ENCODE measurements at regions not wholly inside any gene's neighbourhood (a gene's known extent, or its start where the extent isn't known, plus 50 kb on each side); places are given as distances from the start of the nearest gene placed in this dataset.

DNA sequence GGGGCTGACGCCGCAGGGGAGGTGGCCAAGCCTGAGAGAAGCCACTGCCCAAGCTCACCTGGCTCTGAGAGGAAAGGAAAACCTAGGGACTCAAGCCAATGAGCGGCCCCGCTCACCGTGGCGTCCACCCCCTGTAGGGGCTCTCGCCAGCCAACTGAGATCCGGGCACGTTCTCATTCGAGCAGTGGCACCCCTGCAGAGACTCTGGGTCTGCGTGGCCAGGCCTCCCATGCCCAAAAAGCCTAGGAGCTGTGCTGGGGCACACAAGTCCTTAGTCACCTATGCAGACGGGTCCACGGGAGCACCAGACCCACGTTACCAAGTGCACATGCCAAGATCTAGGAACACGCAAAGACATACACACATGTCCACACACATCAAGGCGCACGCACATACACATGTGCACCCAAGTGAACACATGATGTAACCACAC, 106.2 kb downstream of the NCOR2 start:
- DNase-seq (ENCODE audit: low read depth, low spot score) = no peak
- WGBS (ENCODE audit: insufficient coverage, insufficient replicate concordance, low lambda C conversion rate, missing lambda C conversion rate) = 98% methylated on average over 17 of the region's 17 CpGs
- peaks cover 16% of the 10 kb centered on the region for H3K79me2 ChIP-seq (ENCODE audit: control insufficient read depth, insufficient read depth, low read length)

DNA sequence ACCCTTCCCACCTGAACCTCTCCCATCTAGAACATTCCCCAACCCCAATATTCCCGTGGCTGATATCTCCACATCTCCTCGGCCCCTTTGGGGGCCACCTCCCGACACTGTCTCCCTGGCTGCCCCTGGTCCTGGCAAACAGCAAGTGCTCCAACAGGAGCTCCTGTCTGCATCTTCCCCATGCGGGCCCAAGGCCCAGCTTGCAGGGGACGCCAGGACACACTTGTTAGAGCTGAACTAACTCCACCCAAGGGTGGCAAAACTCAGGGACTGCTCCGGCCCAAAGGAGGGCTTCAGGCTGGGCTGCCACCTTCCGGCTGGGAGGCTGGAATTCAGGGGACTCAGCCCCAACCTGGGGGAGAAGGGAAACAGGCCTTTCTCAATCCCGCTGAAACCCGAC, 106.6 kb downstream of the NCOR2 start:
- no TSS peak for BruUV-seq (replicated peaks)
- no peaks in the 10 kb centered on the region for H4K20me1 ChIP-seq (ENCODE audit: control insufficient read depth, insufficient read depth)
- H2AFZ ChIP-seq (ENCODE audit: control insufficient read depth, low read depth, low read length) = no peak overlapping the region
- no peak for ATAC-seq
- SMC1A ChIA-PET (ENCODE audit: uncharacterized antibody, unreplicated experiment) = no interaction called here
- H3K27me3 ChIP-seq (replicated peaks in 1 of 2; ENCODE audit: control insufficient read depth in 2 of 2, insufficient read depth in 2 of 2, low read length in 1 of 2) = no peaks in the 10 kb centered on the region
- peaks cover 17% of the 10 kb centered on the region for H3K79me2 ChIP-seq (ENCODE audit: control insufficient read depth, insufficient read depth, low read length)
- H3K4me2 ChIP-seq (ENCODE audit: control insufficient read depth, insufficient read depth) = no peak overlapping the region
- no peak overlapping the region for H3K9ac ChIP-seq (ENCODE audit: control insufficient read depth, insufficient read depth, low read length)
- no peak for DNase-seq (ENCODE audit: low read depth, low spot score)
- POLR2A ChIA-PET = no interaction called here
- no peak overlapping the region for H3K27ac ChIP-seq (ENCODE audit: control insufficient read depth, insufficient read depth)
- intact Hi-C loops (cut with micrococcal nuclease; ENCODE audit: unreplicated experiment) = no loop called here
- TF ChIP-seq ZNF207 (IDR thresholded peaks at IDR 0.05; ENCODE audit: borderline replicate concordance) (no peak), TCF12 (IDR thresholded peaks at IDR 0.05; ENCODE audit: low read depth, low read length) (no peak), SREBF2 (IDR thresholded peaks at IDR 0.05; ENCODE audit: low read length) (no peak), BRCA1 (IDR thresholded peaks at IDR 0.05; ENCODE audit: low read depth, low read length) (no peak), POLR2AphosphoS2 (IDR thresholded peaks at IDR 0.05; ENCODE audit: low read depth, low read length) (no peak), GABPA (IDR thresholded peaks at IDR 0.05; ENCODE audit: low read depth) (no peak), MEF2A (IDR thresholded peaks at IDR 0.05; ENCODE audit: insufficient read depth, low read depth, low read length) (no peak), STAT1 (conservative IDR thresholded peaks at IDR 0.05) (no peak), BACH1 (IDR thresholded peaks at IDR 0.05; ENCODE audit: borderline replicate concordance) (no peak)
- TF ChIP-seq, protein P1, sequence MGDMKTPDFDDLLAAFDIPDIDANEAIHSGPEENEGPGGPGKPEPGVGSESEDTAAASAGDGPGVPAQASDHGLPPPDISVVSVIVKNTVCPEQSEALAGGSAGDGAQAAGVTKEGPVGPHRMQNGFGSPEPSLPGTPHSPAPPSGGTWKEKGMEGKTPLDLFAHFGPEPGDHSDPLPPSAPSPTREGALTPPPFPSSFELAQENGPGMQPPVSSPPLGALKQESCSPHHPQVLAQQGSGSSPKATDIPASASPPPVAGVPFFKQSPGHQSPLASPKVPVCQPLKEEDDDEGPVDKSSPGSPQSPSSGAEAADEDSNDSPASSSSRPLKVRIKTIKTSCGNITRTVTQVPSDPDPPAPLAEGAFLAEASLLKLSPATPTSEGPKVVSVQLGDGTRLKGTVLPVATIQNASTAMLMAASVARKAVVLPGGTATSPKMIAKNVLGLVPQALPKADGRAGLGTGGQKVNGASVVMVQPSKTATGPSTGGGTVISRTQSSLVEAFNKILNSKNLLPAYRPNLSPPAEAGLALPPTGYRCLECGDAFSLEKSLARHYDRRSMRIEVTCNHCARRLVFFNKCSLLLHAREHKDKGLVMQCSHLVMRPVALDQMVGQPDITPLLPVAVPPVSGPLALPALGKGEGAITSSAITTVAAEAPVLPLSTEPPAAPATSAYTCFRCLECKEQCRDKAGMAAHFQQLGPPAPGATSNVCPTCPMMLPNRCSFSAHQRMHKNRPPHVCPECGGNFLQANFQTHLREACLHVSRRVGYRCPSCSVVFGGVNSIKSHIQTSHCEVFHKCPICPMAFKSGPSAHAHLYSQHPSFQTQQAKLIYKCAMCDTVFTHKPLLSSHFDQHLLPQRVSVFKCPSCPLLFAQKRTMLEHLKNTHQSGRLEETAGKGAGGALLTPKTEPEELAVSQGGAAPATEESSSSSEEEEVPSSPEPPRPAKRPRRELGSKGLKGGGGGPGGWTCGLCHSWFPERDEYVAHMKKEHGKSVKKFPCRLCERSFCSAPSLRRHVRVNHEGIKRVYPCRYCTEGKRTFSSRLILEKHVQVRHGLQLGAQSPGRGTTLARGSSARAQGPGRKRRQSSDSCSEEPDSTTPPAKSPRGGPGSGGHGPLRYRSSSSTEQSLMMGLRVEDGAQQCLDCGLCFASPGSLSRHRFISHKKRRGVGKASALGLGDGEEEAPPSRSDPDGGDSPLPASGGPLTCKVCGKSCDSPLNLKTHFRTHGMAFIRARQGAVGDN (IDR thresholded peaks at IDR 0.05) = no peak
- TF ChIP-seq, protein P2, sequence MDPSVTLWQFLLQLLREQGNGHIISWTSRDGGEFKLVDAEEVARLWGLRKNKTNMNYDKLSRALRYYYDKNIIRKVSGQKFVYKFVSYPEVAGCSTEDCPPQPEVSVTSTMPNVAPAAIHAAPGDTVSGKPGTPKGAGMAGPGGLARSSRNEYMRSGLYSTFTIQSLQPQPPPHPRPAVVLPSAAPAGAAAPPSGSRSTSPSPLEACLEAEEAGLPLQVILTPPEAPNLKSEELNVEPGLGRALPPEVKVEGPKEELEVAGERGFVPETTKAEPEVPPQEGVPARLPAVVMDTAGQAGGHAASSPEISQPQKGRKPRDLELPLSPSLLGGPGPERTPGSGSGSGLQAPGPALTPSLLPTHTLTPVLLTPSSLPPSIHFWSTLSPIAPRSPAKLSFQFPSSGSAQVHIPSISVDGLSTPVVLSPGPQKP (IDR thresholded peaks at IDR 0.05; ENCODE audit: low read depth, low read length) = no peak
- in situ Hi-C loops (cut with MboI) = no loop called here
- FAIRE-seq = no peak
- H3K9me3 ChIP-seq (replicated peaks; ENCODE audit: control insufficient read depth, insufficient read depth, low read length) = peaks cover 7% of the 10 kb centered on the region; the same call in 2 of the 3 replicates
- no peak overlapping the region for H3K4me3 ChIP-seq
- peaks cover 25% of the 10 kb centered on the region for H3K4me1 ChIP-seq (ENCODE audit: control insufficient read depth, insufficient read depth, low read length)
- H3K36me3 ChIP-seq (ENCODE audit: control insufficient read depth in 2 of 2, insufficient read depth in 2 of 2, low read length in 1 of 2) = peaks cover 23 to 29% of the 10 kb centered on the region in 2 experiments; a peak in 3 of 4 replicates
- CTCF ChIA-PET = no interaction called here
- WGBS (ENCODE audit: insufficient coverage, insufficient replicate concordance, low lambda C conversion rate, missing lambda C conversion rate) = 95% methylated on average over 7 of the region's 9 CpGs
- RAD21 ChIA-PET (ENCODE audit: unreplicated experiment) = no interaction called here

More for the DNA sequence above, 106.2 kb downstream of the NCOR2 start:
- Histone ChIP-seq H3K27me3 (replicated peaks in 1 of 2; ENCODE audit: control insufficient read depth in 2 of 2, insufficient read depth in 2 of 2, low read length in 1 of 2) (no peaks in the 10 kb centered on the region), H3K9ac (ENCODE audit: control insufficient read depth, insufficient read depth, low read length) (no peak overlapping the region), H3K4me3 (no peak overlapping the region), H3K4me1 (ENCODE audit: control insufficient read depth, insufficient read depth, low read length) (peaks cover 23% of the 10 kb centered on the region), H3K9me3 (replicated peaks; ENCODE audit: control insufficient read depth, insufficient read depth, low read length) (peaks cover 7% of the 10 kb centered on the region; the same call in 2 of the 3 replicates), H3K4me2 (ENCODE audit: control insufficient read depth, insufficient read depth) (no peak overlapping the region), H3K27ac (ENCODE audit: control insufficient read depth, insufficient read depth) (no peak overlapping the region), H3K36me3 (ENCODE audit: control insufficient read depth in 2 of 2, insufficient read depth in 2 of 2, low read length in 1 of 2) (peaks cover 24 to 28% of the 10 kb centered on the region in 2 experiments; a peak in 3 of 4 replicates), H4K20me1 (ENCODE audit: control insufficient read depth, insufficient read depth) (no peaks in the 10 kb centered on the region), H2AFZ (ENCODE audit: control insufficient read depth, low read depth, low read length) (no peak overlapping the region)
- intact Hi-C loops (cut with micrococcal nuclease; ENCODE audit: unreplicated experiment) (no loop called here), in situ Hi-C loops (cut with MboI) (no loop called here)
- TF ChIP-seq, protein P3, sequence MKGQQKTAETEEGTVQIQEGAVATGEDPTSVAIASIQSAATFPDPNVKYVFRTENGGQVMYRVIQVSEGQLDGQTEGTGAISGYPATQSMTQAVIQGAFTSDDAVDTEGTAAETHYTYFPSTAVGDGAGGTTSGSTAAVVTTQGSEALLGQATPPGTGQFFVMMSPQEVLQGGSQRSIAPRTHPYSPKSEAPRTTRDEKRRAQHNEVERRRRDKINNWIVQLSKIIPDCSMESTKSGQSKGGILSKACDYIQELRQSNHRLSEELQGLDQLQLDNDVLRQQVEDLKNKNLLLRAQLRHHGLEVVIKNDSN (IDR thresholded peaks at IDR 0.05; ENCODE audit: borderline replicate concordance, extremely low read length, insufficient read depth, low read depth, low read length) = no peak
- no peak for TF ChIP-seq MXI1 (IDR thresholded peaks at IDR 0.05; ENCODE audit: low read depth, low read length)
- ATAC-seq (no peak), FAIRE-seq (no peak)
- ChIA-PET POLR2A (no interaction called here), RAD21 (ENCODE audit: unreplicated experiment) (no interaction called here), CTCF (no interaction called here), SMC1A (ENCODE audit: uncharacterized antibody, unreplicated experiment) (no interaction called here)
- no TSS peak for BruUV-seq (replicated peaks)

All from GM12878 (cell line).